ENCODE measurements at regions not wholly inside any gene's neighbourhood (a gene's known extent, or its start where the extent isn't known, plus 50 kb on each side); places are given as distances from the start of the nearest gene placed in this dataset.

DNA sequence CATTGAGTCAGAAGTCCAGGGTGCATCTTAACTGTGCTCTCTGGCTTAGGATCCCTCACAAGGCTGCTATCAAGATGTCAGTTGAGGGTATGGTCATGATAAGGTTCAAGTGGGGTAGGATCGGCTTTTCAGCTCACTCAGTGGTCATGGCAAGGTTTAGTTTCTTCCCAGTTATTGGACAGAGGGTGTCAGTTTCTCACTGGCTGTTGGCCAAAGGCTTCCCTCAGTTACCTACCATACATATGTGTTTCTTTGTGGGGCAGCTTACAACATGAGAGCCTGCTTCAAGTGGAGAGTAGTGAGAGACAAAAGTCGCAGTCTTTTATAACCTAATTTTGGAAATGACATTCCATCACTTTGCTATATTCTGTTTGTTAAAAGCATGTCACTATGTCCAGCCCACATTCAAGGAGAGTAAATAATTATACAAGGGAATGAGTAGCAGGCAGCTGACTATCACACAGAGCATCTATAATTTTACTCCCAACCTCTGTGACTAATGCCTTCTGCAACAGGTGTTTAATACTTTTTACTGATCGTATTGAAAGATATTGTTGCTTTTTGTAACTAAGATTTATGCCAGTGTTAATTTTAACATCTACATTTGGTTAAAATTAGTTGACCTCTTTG is 572.8 kb upstream of the FBXO33 start:
- TF ChIP-seq CTCF (conservative IDR thresholded peaks at IDR 0.05; ENCODE audit: low read depth, low read length) (no peak), EZH2 (IDR thresholded peaks at IDR 0.05; ENCODE audit: low read length, unreplicated experiment) (no peak)
